ENCODE measurements at regions not wholly inside any gene's neighbourhood (a gene's known extent, or its start where the extent isn't known, plus 50 kb on each side); places are given as distances from the start of the nearest gene placed in this dataset.

GRCh38 chr10:31635415-31636065, 293.1 kb downstream of the ARHGAP12 start:
- peak; percentile 70 for DNase-seq

GRCh38 chr10:31635009-31635408, 293.6 kb downstream of the ARHGAP12 start:
- peak; percentile 37 for DNase-seq

GRCh38 chr10:31630861-31631567, 297.6 kb downstream of the ARHGAP12 start:
- DNase-seq: no peak

GRCh38 chr10:31625566-31625965, 303.1 kb downstream of the ARHGAP12 start:
- DNase-seq: peak; percentile 78

- peak; percentile 66 for DNase-seq
These were observed 304.0 kb downstream of the ARHGAP12 start for GRCh38 chr10:31624611-31625010.

GRCh38 chr10:31623947-31624346, 304.7 kb downstream of the ARHGAP12 start:
- DNase-seq: no peak

GRCh38 chr10:31623466-31623865, 304.4 kb downstream of the ZEB1 start:
- DNase-seq: peak; percentile 63

GRCh38 chr10:31622978-31623377, 304.0 kb downstream of the ZEB1 start:
- DNase-seq: no peak

GRCh38 chr10:31621733-31622132, 302.7 kb downstream of the ZEB1 start:
- no peak for DNase-seq

- DNase-seq: peak; percentile 13
These were observed 301.5 kb downstream of the ZEB1 start for GRCh38 chr10:31620226-31621151.

GRCh38 chr10:31619531-31620061, 300.6 kb downstream of the ZEB1 start:
- DNase-seq: peak; percentile 47

GRCh38 chr10:31618541-31619291, 299.7 kb downstream of the ZEB1 start:
- no peak for DNase-seq

- DNase-seq: peak; percentile 52
These were observed 298.7 kb downstream of the ZEB1 start for GRCh38 chr10:31617757-31618156.

- no peak for DNase-seq
These were observed 298.1 kb downstream of the ZEB1 start for GRCh38 chr10:31617133-31617532.

- DNase-seq: peak; percentile 21
These were observed 296.1 kb downstream of the ZEB1 start for GRCh38 chr10:31615129-31615528.

GRCh38 chr10:31614611-31615010, 295.6 kb downstream of the ZEB1 start:
- DNase-seq: peak; percentile 88

GRCh38 chr10:31612082-31612481, 293.1 kb downstream of the ZEB1 start:
- no peak for DNase-seq

- no peak for DNase-seq
These were observed 292.1 kb downstream of the ZEB1 start for GRCh38 chr10:31611161-31611560.

GRCh38 chr10:31607481-31607880, 288.5 kb downstream of the ZEB1 start:
- DNase-seq: no peak

- no peak for DNase-seq
These were observed 287.8 kb downstream of the ZEB1 start for GRCh38 chr10:31606841-31607240.

GRCh38 chr10:31605861-31606525, 287.0 kb downstream of the ZEB1 start:
- DNase-seq: no peak

GRCh38 chr10:31605426-31605825, 286.4 kb downstream of the ZEB1 start:
- DNase-seq: no peak

Data from inflammatory macrophage treated with lipopolysaccharide for 4 hours (primary cell).